Liver (tissue), 3 donors: ENCODE measurements at regions not wholly inside any gene's neighbourhood (a gene's known extent, or its start where the extent isn't known, plus 50 kb on each side); places are given as distances from the start of the nearest gene placed in this dataset.

Experiments used
- ATF3 ChIP-seq: IDR thresholded peaks from 2 replicates; pipeline ENCODE4 v1.6.1; 2016; ENCODE audit warnings: antibody characterized with exemption
- CTCF ChIP-seq: fragments of 150-350 bp; IDR thresholded peaks from 2 replicates; pipeline ENCODE4 v1.5.1; 2017; ENCODE audit warnings: improper control_type of control experiment, low read depth, low read length; ENCODE audit not compliant: missing input control
- FOXA1 ChIP-seq: IDR thresholded peaks from 2 replicates; pipeline ENCODE4 v1.6.1; 2016; ENCODE audit warnings: antibody characterized with exemption
- GABPA ChIP-seq, 2 donors: IDR thresholded peaks in 1 of 2; conservative IDR thresholded peaks in 1 of 2; 2 replicates each; pipeline ENCODE4 v1.6.1; 2016; ENCODE audit warnings: antibody characterized with exemption in 2 of 2, mild to moderate bottlenecking in 1 of 2, moderate library complexity in 1 of 2
- JUND ChIP-seq, 2 donors: IDR thresholded peaks; 2 replicates each; pipeline ENCODE4 v1.6.1; 2016; ENCODE audit warnings: antibody characterized with exemption in 2 of 2
- MAX ChIP-seq: IDR thresholded peaks from 2 replicates; pipeline ENCODE4 v1.6.1; 2016; ENCODE audit warnings: antibody characterized with exemption
- NR2F2 ChIP-seq: IDR thresholded peaks from 2 replicates; pipeline ENCODE4 v1.6.1; 2016; ENCODE audit warnings: antibody characterized with exemption
- RAD21 ChIP-seq, 2 donors: IDR thresholded peaks; 2 replicates each; pipeline ENCODE4 v1.6.1; 2016; ENCODE audit warnings: antibody characterized with exemption in 2 of 2, mild to moderate bottlenecking in 2 of 2
- REST ChIP-seq: IDR thresholded peaks from 2 replicates; pipeline ENCODE4 v1.6.1; 2016; ENCODE audit warnings: antibody characterized with exemption, mild to moderate bottlenecking
- RXRA ChIP-seq, 2 donors: IDR thresholded peaks; 2 replicates each; pipeline ENCODE4 v1.6.1; 2017 to 2018; ENCODE audit warnings: antibody characterized with exemption in 2 of 2, mild to moderate bottlenecking in 1 of 2
- SP1 ChIP-seq: IDR thresholded peaks from 2 replicates; pipeline ENCODE4 v1.6.1; 2018; ENCODE audit warnings: antibody characterized with exemption, mild to moderate bottlenecking
- TAF1 ChIP-seq: conservative IDR thresholded peaks from 2 replicates; pipeline ENCODE4 v1.6.1; 2016; ENCODE audit warnings: antibody characterized with exemption, mild to moderate bottlenecking
- YY1 ChIP-seq: IDR thresholded peaks from 2 replicates; pipeline ENCODE4 v1.6.1; 2016; ENCODE audit warnings: antibody characterized with exemption, mild to moderate bottlenecking
- donor health status: healthy.
- donor health status: healthy.

GRCh38 chr14:59132796-59133494 is 55.5 kb upstream of the DAAM1 start:
- TF ChIP-seq ATF3 (no peak), CTCF (no peak), RAD21 (IDR thresholded peaks at IDR 0.05) (peak in 1 of 2 donors; percentile 6), GABPA (IDR thresholded peaks at IDR 0.05 in 1 of 2, conservative IDR thresholded peaks at IDR 0.05 in 1 of 2) (no peak), JUND (IDR thresholded peaks at IDR 0.05) (no peak), REST (no peak), RXRA (IDR thresholded peaks at IDR 0.05) (no peak), FOXA1 (no peak), YY1 (no peak), MAX (no peak), TAF1 (no peak), SP1 (no peak), NR2F2 (no peak)
